Spleen (tissue), 7 donors: ENCODE measurements at regions not wholly inside any gene's neighbourhood (a gene's known extent, or its start where the extent isn't known, plus 50 kb on each side); places are given as distances from the start of the nearest gene placed in this dataset.

Experiments used
- POLR2A ChIP-seq, 3 donors: fragments of 450-650 bp; IDR thresholded peaks; one replicate each; pipeline ENCODE4 v1.5.1; 2017; ENCODE audit warnings: antibody characterized with exemption in 3 of 3, mild to moderate bottlenecking in 1 of 3
- POLR2AphosphoS5 ChIP-seq, 3 donors: sonication (generic); formaldehyde crosslinking; IDR thresholded peaks; one replicate each; pipeline ENCODE4 v1.5.1; 2017; ENCODE audit warnings: antibody characterized with exemption in 3 of 3
- TF ChIP-seq, protein P1 (sequence below), 11 experiments: fragments of 200-600 bp in 7 of 11; fragments of 450-650 bp in 4 of 11; sonication (generic) in 4 of 11; IDR thresholded peaks in 8 of 11; conservative IDR thresholded peaks in 3 of 11; 1 replicate in 7 of 11; 2 replicates in 4 of 11; pipeline versions ENCODE4 v1.4.0 to v1.8.0; 2016 to 2021; ENCODE audit warnings: antibody characterized with exemption in 11 of 11, inconsistent platforms in 4 of 11, mild to moderate bottlenecking in 1 of 11
- donor health status: DM: no; HTN: no; CAD: no; lungs with moderate emphysema.
- donor health status: DM: no; HTN: no; CAD: no.
- donor health status: DM: no; HTN: no; CAD: no.

DNA sequence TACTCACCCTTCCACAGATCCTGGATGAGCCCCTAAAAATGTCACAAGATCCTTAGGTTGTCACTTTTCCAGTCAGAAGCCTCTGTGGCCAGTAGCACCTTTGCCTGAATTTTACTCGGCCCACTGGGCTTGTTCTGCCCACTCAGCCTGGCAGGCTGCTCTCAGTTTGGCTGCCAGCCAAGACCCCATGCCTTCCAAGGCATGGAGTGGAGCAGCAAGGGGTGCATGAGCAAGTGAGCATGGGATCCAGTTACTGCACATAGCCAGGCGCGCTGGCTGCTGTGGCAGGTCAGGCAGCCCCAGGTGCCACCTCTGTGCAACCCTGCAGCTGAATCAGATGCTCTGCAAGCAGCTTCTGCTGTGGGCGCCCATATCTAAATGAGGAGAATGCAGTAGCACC lies 79.3 kb downstream of the CGGBP1 start:
- TF ChIP-seq POLR2AphosphoS5 (IDR thresholded peaks at IDR 0.05) (no peak), POLR2A (IDR thresholded peaks at IDR 0.05) (no peak)
- TF ChIP-seq, protein P1, sequence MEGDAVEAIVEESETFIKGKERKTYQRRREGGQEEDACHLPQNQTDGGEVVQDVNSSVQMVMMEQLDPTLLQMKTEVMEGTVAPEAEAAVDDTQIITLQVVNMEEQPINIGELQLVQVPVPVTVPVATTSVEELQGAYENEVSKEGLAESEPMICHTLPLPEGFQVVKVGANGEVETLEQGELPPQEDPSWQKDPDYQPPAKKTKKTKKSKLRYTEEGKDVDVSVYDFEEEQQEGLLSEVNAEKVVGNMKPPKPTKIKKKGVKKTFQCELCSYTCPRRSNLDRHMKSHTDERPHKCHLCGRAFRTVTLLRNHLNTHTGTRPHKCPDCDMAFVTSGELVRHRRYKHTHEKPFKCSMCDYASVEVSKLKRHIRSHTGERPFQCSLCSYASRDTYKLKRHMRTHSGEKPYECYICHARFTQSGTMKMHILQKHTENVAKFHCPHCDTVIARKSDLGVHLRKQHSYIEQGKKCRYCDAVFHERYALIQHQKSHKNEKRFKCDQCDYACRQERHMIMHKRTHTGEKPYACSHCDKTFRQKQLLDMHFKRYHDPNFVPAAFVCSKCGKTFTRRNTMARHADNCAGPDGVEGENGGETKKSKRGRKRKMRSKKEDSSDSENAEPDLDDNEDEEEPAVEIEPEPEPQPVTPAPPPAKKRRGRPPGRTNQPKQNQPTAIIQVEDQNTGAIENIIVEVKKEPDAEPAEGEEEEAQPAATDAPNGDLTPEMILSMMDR (IDR thresholded peaks at IDR 0.05 in 8 of 11, conservative IDR thresholded peaks at IDR 0.05 in 3 of 11), result no peak
